ENCODE measurements at regions not wholly inside any gene's neighbourhood (a gene's known extent, or its start where the extent isn't known, plus 50 kb on each side); places are given as distances from the start of the nearest gene placed in this dataset.

DNA sequence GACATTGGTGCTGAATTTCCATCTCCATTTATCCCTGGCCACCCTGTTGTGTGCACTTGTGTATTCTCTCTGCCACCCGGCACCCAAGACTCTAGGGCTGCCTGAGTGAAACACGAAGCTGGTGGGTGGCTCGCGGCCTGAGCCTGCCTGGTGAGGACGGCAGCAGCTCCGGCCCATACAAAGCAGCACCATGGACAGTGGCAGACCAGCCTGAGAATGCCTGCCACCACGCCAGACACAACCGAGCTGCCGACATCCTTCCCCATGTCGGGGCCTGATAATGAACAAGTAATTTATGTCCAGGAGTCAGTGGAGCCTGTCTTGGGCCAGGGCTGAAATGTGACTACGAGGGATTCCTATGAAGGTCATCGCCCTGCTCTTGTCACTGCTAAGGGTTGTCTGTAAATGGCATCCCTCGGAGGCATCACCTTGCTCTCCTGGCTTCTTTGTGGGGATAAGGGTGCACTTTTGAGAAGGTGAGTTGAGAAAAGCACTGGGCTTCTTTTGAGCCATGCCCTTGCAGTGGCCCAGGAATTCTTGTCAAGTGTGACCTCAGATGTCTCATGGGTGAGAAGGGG is 175.7 kb downstream of the MELK start:
- peak; percentile 38 for DNase-seq (ENCODE audit: low read depth)
- no peak overlapping the region for H3K4me3 ChIP-seq (ENCODE audit: low read depth, low read length)
- TF ChIP-seq, protein P1, sequence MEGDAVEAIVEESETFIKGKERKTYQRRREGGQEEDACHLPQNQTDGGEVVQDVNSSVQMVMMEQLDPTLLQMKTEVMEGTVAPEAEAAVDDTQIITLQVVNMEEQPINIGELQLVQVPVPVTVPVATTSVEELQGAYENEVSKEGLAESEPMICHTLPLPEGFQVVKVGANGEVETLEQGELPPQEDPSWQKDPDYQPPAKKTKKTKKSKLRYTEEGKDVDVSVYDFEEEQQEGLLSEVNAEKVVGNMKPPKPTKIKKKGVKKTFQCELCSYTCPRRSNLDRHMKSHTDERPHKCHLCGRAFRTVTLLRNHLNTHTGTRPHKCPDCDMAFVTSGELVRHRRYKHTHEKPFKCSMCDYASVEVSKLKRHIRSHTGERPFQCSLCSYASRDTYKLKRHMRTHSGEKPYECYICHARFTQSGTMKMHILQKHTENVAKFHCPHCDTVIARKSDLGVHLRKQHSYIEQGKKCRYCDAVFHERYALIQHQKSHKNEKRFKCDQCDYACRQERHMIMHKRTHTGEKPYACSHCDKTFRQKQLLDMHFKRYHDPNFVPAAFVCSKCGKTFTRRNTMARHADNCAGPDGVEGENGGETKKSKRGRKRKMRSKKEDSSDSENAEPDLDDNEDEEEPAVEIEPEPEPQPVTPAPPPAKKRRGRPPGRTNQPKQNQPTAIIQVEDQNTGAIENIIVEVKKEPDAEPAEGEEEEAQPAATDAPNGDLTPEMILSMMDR (IDR thresholded peaks at IDR 0.05; ENCODE audit: insufficient read depth, low read depth, low read length, missing control alignments): no peak

DNA sequence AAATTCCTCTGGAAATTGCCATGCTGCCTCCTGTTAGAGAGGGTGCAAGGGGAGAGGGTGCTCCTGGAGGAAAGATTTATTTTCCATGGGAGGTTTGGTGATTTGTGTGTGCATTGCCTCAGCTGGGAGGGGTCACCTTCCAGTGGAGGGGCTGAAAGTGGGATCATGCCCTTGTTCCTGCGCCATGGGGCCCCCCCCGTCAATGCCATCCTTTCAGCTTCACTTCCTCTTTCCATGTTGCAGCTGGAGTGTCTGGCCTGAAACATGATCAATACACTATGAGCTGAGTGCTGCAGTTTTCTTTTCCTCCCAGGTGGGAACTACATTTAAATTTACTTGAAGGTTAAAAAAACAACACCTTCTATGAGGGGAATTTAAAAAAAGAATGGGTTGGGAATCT is 176.8 kb downstream of the MELK start:
- H3K4me3 ChIP-seq (ENCODE audit: low read depth, low read length): no peak overlapping the region
- no peak for DNase-seq (ENCODE audit: low read depth)
- TF ChIP-seq, protein P1 (IDR thresholded peaks at IDR 0.05; ENCODE audit: insufficient read depth, low read depth, low read length, missing control alignments): no peak

DNA sequence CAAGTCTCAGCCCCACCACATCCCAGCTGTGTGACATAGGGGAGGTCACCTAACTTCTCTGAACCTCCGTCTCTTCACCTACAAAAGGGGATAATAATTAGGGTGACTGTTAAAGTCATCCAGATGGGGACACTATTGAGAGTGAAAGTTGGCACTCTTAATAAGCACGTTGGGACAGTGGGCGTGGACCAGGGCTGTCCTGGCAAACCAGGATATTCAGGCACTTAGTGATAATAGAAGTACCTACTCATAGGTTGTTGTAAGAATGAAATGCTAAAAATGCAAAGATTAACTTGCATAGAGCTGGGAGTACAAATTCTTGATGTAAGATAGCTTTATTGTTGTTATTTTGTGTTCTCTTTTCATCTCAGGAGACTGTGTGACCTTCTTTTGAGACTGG is 177.9 kb downstream of the MELK start:
- TF ChIP-seq, protein P1 (IDR thresholded peaks at IDR 0.05; ENCODE audit: insufficient read depth, low read depth, low read length, missing control alignments): no peak
- no peak overlapping the region for H3K4me3 ChIP-seq (ENCODE audit: low read depth, low read length)
- DNase-seq (ENCODE audit: low read depth): no peak

DNA sequence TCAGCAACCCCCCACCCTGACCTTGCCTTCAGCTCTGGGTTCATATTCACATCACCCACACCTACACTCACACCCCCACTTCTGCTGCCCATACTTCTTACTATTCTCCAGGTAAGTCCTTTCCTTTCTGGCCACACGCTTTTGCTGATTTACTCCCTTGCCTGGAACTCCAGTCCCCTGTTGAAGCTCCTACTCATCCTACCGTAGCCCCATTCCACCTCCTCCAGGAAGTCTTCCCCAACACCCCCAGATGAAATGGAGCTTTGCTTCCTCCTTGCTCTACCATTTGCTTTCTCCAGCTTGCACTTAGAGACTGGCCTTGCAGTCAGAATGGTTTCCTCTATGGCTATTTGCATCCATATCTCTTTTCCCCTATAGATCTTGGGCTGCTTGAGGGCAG is 182.3 kb downstream of the MELK start:
- TF ChIP-seq, protein P1 (IDR thresholded peaks at IDR 0.05; ENCODE audit: insufficient read depth, low read depth, low read length, missing control alignments): no peak
- H3K4me3 ChIP-seq (ENCODE audit: low read depth, low read length): no peak overlapping the region
- DNase-seq (ENCODE audit: low read depth): no peak

DNA sequence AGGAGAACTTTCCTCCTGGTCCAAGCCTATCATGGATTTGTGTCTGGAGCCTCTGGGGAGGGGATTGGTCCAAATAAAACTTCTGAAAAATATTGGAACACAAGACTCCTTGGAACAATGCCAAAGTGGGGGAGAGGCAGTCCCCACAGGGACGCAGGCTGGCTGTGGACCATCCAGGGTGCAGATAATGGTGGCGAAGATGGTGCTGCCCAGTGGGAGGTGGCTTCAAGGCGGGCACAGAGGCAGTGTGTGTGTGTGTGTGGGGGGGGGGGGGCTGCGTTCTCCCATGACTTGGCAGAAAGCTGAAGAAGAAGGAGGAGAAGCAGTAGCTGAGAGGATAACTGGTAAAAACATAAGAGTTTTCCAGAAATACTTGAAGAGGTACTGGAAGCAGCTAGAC is 186.4 kb downstream of the MELK start:
- no peak for DNase-seq (ENCODE audit: low read depth)
- no peak overlapping the region for H3K4me3 ChIP-seq (ENCODE audit: low read depth, low read length)

DNA sequence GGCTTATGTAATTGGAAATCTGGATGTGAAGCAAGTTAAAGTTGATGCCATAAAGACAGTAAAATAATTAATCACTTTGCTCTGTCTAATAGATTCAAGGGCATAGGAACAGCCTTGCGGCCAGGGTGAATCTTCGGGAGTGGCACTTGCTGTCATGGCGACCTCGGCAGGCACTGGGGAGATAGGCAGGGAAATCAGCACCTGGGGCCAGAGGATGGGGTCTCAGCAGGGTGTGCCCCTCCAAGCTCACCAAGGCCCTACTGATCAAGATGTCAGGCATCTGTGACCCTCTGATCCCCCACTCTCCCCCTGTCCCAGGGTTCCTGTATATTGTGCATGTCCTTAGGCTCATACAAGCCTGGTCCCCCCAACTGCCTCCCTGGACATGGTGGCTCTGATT is 187.3 kb downstream of the MELK start:
- TF ChIP-seq, protein P1 (IDR thresholded peaks at IDR 0.05; ENCODE audit: insufficient read depth, low read depth, low read length, missing control alignments): no peak
- DNase-seq (ENCODE audit: low read depth): no peak
- no peak overlapping the region for H3K4me3 ChIP-seq (ENCODE audit: low read depth, low read length)

More for the DNA sequence above, 186.4 kb downstream of the MELK start:
- TF ChIP-seq, protein P1 (IDR thresholded peaks at IDR 0.05; ENCODE audit: insufficient read depth, low read depth, low read length, missing control alignments): no peak
